ENCODE measurements at regions not wholly inside any gene's neighbourhood (a gene's known extent, or its start where the extent isn't known, plus 50 kb on each side); places are given as distances from the start of the nearest gene placed in this dataset.

GRCh38 chr12:89278862-89279261 is 73.4 kb downstream of the DUSP6 start:
- intact Hi-C loops (cut with micrococcal nuclease; ENCODE audit: unreplicated experiment), result no loop called here
- no TSS peak for BruUV-seq (replicated peaks)
- Histone ChIP-seq H3K9me2 (ENCODE audit: insufficient read depth, low read length) (no peaks in the 10 kb centered on the region), H3K4me1 (ENCODE audit: insufficient read depth, low read length, poor library complexity, severe bottlenecking) (no peaks in the 10 kb centered on the region), H4K20me1 (ENCODE audit: insufficient read depth, low read length) (no peaks in the 10 kb centered on the region), H3K79me2 (ENCODE audit: insufficient read depth, low read depth, low read length) (no peaks in the 10 kb centered on the region), H3K4me2 (ENCODE audit: low read length) (no peak overlapping the region), H3K27ac (ENCODE audit: low read depth, low read length, poor library complexity, severe bottlenecking) (no peak overlapping the region), H3K9me3 (ENCODE audit: low read length) (no peaks in the 10 kb centered on the region), H3K36me3 (ENCODE audit: insufficient read depth, low read length) (no peaks in the 10 kb centered on the region), H2AFZ (ENCODE audit: low read length) (no peak overlapping the region), H3K4me3 (ENCODE audit: low read depth, low read length, poor library complexity, severe bottlenecking) (no peak overlapping the region)
- no peak for DNase-seq (ENCODE audit: low spot score)
- TF ChIP-seq CTCF (conservative IDR thresholded peaks at IDR 0.05; ENCODE audit: low read length) (no peak), EZH2phosphoT487 (IDR thresholded peaks at IDR 0.05; ENCODE audit: borderline replicate concordance, low read depth, low read length) (no peak)
- POLR2A ChIA-PET, result no interaction called here
- CTCF ChIA-PET (ENCODE audit: unreplicated experiment), result no interaction called here

GRCh38 chr12:89278169-89278568 is 74.1 kb downstream of the DUSP6 start:
- no TSS peak for BruUV-seq (replicated peaks)

GRCh38 chr12:89276860-89277259 is 75.4 kb downstream of the DUSP6 start:
- Histone ChIP-seq H3K4me1 (ENCODE audit: insufficient read depth, low read length, poor library complexity, severe bottlenecking) (no peaks in the 10 kb centered on the region), H3K79me2 (ENCODE audit: insufficient read depth, low read depth, low read length) (no peaks in the 10 kb centered on the region), H3K27ac (ENCODE audit: low read depth, low read length, poor library complexity, severe bottlenecking) (no peak overlapping the region), H3K4me2 (ENCODE audit: low read length) (no peak overlapping the region), H2AFZ (ENCODE audit: low read length) (no peak overlapping the region), H4K20me1 (ENCODE audit: insufficient read depth, low read length) (no peaks in the 10 kb centered on the region), H3K4me3 (ENCODE audit: low read depth, low read length, poor library complexity, severe bottlenecking) (no peak overlapping the region), H3K9me2 (ENCODE audit: insufficient read depth, low read length) (no peaks in the 10 kb centered on the region), H3K9me3 (ENCODE audit: low read length) (no peaks in the 10 kb centered on the region), H3K36me3 (ENCODE audit: insufficient read depth, low read length) (no peaks in the 10 kb centered on the region)
- BruUV-seq (replicated peaks), result no TSS peak
- no peak for TF ChIP-seq EZH2phosphoT487 (IDR thresholded peaks at IDR 0.05; ENCODE audit: borderline replicate concordance, low read depth, low read length)
- no peak for TF ChIP-seq CTCF (conservative IDR thresholded peaks at IDR 0.05; ENCODE audit: low read length)
- POLR2A ChIA-PET, result interaction anchor here (1.2 kb wide), 1 partner anchor 9 kb away, joined by 3 read pairs; no protein-coding TSS in a partner anchor
- intact Hi-C loops (cut with micrococcal nuclease; ENCODE audit: unreplicated experiment), result no loop called here
- CTCF ChIA-PET (ENCODE audit: unreplicated experiment), result no interaction called here
- no peak for DNase-seq (ENCODE audit: low spot score)

More at GRCh38 chr12:89278169-89278568, 74.1 kb downstream of the DUSP6 start:
- CTCF ChIA-PET (ENCODE audit: unreplicated experiment), result no interaction called here
- Histone ChIP-seq H3K9me2 (ENCODE audit: insufficient read depth, low read length) (no peaks in the 10 kb centered on the region), H3K27ac (ENCODE audit: low read depth, low read length, poor library complexity, severe bottlenecking) (no peak overlapping the region), H4K20me1 (ENCODE audit: insufficient read depth, low read length) (no peaks in the 10 kb centered on the region), H3K79me2 (ENCODE audit: insufficient read depth, low read depth, low read length) (no peaks in the 10 kb centered on the region), H3K36me3 (ENCODE audit: insufficient read depth, low read length) (no peaks in the 10 kb centered on the region), H2AFZ (ENCODE audit: low read length) (no peak overlapping the region), H3K4me1 (ENCODE audit: insufficient read depth, low read length, poor library complexity, severe bottlenecking) (no peaks in the 10 kb centered on the region), H3K4me2 (ENCODE audit: low read length) (no peak overlapping the region), H3K9me3 (ENCODE audit: low read length) (no peaks in the 10 kb centered on the region), H3K4me3 (ENCODE audit: low read depth, low read length, poor library complexity, severe bottlenecking) (no peak overlapping the region)
- intact Hi-C loops (cut with micrococcal nuclease; ENCODE audit: unreplicated experiment), result no loop called here
- DNase-seq (ENCODE audit: low spot score), result no peak
- TF ChIP-seq EZH2phosphoT487 (IDR thresholded peaks at IDR 0.05; ENCODE audit: borderline replicate concordance, low read depth, low read length), result no peak
- TF ChIP-seq CTCF (conservative IDR thresholded peaks at IDR 0.05; ENCODE audit: low read length), result no peak
- POLR2A ChIA-PET, result no interaction called here
